ENCODE measurements at regions not wholly inside any gene's neighbourhood (a gene's known extent, or its start where the extent isn't known, plus 50 kb on each side); places are given as distances from the start of the nearest gene placed in this dataset.

DNA sequence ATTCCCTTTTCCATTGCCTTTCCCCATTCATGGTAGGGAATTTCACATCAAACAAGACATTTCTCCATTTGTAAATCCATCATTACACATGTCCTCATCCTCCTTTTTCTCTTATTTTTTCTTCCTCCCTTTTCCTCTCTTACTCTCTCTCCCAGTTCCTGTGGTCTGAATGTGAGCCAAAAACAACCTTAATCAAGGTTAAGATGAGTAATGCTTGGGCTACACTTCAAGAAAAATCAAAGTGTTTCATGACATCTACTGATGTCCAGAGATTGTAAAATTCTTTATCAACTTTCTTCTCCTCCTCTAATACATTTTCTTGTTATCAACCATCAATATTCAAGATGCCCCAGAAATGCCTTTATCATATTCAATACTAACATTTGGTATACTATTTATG is 172.5 kb upstream of the PRNP start:
- DNase-seq (ENCODE audit: low spot score) = no peak

DNA sequence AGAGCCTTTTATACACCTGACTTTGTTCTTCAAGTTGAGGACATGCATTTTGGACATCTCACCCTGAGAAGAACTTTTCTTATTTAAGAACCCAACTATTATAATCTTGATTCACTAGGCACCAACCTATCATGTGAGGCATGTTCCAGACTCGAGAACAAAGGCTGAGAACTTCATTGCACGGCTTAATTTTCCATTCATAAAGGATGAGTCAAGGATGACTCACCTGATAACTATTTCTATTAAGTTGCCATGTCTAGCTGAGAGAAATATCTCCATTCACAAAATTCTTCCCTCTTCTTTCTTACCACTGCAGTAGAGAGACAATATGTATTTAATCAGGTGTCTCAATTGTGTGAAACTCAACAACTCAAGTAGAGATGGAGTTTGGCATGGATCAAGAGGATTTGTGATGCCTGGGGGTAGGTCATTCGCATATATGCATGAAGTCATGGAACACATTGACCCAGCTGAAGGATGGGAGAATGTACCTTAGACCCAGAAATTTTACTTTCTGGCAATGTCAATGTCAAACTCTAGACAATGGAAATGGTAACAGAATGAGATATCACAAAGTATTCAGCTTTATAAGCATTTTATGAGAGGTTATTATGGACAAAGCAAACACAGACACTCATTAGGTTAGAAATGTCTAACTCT is 173.2 kb upstream of the PRNP start:
- DNase-seq (ENCODE audit: low spot score) = no peak

DNA sequence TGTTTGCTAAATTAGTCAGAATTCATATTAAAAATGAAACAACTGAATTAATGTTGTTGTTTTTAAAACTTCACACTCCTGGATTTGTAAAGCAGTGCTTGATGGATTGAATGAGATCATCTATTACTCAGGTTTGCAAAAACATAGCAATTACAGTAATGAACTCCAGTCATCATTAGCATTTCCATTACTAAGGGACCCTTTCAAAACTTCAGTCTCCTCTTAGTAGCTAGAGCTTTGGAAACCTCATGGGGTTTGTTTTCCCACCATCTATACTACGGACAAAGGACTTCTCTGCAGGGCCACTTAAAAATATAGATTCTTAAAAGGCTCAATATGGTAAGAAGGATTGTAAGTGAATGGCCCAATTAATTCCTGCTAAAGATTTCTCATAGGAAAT is 174.5 kb upstream of the PRNP start:
- DNase-seq (ENCODE audit: low spot score) = no peak

DNA sequence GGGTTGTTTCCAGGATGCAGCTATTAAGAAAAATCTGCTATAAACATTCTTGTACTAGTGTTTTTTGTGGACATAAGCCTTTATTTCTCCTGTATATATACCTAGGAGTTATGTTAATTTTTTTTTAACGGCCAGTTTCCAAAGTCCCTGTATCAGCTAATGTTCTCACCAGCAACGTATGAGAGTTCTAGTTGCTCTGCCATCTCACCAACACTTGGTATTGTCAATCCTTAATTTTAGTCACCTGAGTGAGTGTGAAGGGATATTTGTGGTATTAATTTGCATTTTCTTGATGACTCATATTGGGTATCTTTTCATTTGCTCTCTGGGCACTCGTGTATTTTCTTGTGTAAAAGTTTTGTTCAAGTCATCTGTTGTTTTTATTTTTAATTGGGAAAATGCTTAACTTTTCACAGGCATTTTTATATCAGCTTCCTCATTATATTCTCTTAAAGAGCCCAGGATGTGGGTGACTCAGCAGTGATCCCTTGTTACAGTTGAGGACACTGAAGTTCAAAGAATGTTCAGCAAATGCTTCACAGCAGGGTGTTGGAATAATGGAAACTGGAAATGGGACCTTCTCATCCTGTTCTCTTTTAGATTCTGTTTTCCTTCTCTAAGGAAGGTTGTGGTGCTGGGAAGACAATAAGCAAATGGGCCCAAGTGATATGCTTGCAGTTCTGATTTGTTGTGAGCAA is 176.3 kb upstream of the PRNP start:
- no peak for DNase-seq (ENCODE audit: low spot score)

DNA sequence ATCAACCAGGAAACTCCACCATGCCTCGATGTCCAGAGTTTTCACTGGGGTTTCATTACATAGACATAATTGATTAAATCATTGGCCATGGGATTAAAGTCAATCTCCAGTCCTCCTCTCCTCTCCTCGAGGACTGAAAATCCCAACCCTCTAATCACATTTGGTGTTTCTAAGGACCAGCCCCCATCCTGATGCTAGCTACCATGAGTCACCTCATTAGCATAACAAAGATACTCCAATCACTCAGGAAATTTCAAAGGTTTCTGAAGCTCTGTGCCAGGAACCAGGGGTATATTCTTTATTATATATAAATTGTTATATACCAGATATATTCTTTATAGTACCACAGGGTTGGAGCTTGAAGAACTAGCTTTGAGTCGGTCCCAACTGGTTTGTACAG is 177.5 kb upstream of the PRNP start:
- no peak for DNase-seq (ENCODE audit: low spot score)

DNA sequence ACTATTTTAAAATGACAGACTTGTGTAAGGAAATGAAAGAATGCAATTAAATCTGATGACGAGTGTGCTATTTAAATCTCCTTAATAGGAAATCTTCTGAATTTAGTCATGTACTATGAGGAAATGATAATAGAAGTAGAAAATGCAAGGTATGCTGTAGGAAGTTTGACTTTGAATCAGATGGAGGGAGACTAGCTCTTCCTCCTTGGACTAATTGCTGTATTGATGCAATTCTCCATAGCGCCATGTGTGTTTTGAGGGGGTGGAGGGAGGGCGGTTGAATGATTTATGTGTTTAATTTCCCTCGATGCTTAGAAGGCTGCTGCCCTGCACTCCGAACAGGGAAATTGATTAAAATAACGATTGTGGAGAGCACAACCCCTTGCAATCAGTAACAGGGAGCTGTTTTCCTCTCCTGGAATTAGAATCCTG is 179.0 kb upstream of the PRNP start:
- no peak for DNase-seq (ENCODE audit: low spot score)

DNA sequence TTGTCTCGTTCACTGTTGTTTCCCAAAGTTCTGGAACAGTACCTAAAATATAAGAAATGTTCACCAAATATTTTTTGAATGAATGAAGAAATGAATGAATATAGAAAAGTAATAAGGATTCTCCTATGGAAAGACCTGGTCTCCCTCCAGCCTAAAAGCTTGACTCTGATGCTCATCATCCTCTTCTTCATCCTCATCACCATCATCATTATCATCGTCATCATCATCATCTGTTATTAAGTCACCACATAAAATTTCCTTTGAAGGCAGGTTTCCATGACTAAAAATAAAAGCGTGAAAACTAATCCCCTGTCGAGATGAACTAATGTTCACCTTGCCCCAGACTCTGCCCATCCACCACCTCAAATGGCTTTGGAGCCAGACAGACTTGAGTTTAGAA is 181.4 kb upstream of the PRNP start:
- no peak for DNase-seq (ENCODE audit: low spot score)

DNA sequence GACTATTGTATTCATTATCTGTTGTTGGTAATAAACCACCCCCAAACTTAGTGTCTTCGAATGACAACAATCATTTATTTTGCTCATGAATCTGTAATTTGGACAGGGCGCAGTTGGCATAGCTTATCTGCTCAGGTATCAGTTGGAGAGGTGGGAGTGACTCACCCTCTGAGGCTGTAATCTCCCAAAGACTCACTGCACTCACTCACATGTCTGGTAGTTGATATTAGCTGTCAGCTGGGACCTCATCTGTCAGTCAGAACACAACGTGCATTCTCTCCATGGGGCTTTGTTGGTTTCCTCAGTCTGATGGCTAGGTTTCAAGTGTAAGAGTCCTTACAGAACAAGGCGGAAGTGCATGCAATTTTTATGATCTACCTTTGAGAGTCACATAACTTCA is 183.5 kb upstream of the PRNP start:
- no peak for DNase-seq (ENCODE audit: low spot score)

DNA sequence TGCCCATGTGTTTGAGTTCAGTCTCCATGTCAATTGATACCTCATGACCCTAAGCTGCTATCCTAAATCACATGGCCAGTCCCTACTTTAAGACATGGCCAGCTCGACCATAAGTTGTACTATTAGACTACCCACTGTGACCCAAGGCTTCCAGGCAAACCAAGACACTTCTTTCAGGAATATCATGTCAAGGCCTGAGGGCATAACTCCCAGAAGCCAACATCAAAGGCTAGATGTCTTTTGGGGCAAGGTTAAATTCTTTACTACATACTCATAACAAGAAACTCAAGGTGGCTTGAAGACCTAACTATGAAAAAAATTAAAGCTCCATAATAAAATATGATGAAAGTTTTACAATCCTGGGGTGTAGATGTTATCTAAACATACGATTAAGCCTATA is 192.9 kb upstream of the PRNP start:
- no peak for DNase-seq (ENCODE audit: low spot score)

DNA sequence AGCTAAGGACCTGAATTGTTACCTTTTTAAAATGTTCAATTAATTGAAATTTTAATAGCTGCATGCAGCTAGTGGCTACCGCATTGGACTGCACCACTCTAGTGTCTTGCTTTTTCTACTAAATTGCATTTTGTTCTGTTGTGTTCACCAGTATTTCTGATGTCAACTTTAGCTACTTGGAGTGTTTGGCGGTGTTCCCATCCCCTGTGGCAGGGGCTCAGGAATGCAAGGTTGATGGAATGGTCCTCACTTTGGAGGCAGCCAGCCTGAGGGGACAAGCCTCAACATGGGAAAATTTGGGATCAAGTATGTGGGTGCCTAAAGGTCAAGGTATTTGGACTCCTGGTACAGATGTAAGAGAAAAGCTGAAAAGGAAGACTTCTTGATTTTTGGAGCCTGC is 194.6 kb upstream of the PRNP start:
- DNase-seq (ENCODE audit: low spot score) = no peak

DNA sequence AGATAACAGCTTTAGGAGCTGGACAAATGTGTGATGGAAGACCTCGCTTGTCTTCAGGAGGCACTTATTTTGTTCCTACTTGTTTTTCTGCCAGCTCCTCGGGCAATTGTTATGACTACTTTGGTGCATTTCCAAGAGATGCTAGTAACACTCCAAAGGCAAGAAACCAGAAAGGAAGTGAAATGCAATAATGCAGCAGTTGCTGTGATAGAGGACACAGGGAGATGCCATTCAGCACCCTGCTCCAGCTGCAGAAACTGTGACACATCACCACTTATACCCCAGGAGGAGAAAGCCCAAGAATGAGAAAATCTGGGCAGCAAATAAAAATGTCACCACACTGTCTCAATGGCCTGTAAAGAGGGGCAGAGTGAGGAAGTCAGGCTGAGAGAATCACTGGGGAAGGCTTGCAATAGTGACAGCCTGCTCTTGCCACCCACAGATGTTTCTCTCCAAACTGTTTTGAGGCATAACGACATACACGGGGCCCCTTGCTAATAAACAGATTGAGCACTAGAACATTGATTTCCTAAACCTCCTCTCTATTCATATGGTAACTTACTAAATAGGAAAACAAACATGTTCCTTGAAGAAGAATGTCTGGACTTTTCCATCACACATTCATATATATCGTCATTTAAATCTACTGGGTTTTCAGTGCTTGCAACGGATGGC is 195.5 kb upstream of the PRNP start:
- no peak for DNase-seq (ENCODE audit: low spot score)

DNA sequence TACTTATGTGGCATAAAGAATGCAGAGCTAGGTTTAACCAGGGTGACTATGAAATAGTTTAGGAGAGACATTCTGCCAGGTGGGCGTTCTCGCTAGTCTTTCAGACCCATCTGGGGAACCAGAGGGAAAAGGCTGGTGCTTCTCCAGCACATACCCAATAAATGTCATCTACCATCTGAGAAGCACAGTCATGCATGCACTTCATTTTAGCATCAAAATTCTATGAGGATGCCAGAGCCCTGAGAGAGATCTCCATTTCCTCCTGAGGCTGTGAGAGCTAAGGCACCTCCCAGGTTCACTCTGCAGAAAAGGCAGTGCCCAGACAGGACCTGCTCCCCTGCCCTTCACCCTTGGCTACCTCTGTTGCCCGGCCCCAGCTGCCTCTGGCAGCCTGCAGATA is 196.2 kb upstream of the PRNP start:
- DNase-seq (ENCODE audit: low spot score) = no peak

DNA sequence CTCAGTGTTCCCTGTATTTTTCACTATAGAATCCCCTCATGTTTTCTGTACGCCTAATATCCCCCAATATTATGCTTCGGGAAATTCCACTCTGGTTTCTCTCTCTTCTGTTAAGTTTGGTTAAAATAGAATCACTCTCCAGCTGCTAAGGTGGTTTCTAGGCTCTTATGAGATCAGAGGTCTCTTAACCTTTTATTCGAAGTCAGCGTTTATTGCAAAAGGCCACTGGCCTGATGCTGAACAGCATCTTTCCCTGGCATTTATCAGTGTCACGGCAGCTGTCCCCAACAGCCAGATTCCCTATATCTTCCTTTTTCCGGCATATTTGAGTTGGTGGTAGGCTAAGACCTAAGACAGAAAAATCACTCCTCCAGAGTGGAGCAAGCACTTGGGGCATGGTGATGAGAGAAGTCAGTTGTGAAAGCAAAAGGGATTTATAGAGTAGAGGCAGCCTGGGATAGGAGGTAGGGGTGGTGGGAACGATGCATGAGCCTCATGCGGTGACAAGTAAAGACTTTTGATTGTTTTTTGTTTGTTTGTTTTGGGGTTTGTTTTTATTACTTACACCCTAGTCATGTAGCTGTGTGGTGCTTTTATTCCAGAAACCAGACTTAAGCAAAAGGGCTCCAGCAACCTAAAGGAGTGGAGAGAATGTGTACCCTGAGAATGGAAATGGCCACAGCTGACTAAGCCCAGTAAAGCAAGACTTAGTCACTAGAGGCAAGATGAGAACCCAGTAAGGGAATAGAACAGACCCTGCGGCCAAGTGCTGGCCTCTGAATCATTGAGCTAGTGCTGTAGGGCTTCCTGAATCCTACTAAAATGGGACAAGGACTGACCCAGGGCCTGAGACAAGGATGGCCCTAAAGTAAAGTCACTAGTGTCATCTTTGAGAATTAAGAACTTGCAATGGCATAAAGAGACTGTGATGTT is 197.6 kb upstream of the PRNP start:
- no peak for DNase-seq (ENCODE audit: low spot score)

DNA sequence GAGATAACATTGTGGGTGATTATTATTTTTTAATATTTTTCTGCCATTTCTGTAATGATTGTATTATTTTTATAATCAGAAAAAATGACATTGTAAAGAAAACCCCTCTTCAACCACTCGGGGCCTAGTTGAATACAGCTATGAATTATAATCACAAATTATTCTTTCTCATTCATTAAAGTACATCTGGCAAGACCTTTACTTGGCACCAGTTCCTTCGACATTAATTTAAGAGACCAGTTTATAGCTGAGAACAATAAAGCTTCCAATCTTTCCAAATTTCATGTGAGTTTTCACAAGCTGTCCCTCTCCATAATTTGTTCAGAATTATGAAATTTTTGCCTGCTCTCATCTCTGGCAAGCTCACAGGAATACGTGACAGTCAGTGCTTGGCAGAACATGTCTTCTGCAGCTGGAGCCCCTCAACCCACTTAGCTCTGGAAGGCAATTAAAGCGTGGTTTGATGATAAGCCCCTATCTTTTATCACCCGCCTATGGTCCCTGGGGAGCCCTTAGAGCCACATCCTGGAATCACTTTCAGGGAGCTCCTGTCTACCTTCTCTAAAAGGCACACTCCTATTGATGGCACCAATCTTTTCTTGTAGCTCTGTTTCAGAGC is 201.8 kb upstream of the PRNP start:
- no peak for DNase-seq (ENCODE audit: low spot score)

DNA sequence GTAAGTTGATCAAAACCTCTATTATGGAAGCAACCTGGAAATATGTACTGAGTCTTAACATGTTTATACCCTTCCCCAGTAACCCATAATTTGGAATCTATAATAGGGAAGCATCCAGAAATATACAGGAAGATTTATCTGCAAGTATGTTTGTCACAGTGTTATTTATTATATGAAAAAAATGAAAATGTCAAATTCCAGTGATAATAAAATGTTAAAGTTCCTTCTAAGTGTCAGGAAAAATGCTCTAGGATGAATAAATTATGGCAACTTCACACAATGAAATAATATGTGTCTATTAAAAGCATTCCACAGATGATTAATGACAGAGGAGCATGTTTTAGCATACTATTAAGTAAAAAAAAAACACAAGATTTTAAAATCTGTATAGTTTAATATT is 202.3 kb upstream of the PRNP start:
- no peak for DNase-seq (ENCODE audit: low spot score)

DNA sequence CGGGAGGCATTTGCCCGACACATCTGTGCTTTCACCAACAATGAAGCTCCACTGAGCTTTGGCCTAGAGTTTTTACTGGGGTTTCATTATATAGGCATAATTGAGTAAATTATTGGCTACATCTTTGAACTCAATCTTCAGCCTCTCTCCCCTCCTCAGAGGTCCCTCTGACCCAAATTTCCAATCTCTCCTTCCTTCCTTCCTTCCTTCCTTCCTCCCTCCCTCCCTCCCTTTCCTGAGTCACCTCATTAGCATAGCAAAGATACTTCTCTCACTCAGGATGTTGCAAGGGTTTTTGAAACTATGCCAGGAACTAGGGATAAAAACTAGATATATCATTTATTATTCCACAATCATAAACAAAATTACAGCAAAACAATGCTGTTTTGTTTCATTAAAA is 202.8 kb upstream of the PRNP start:
- no peak for DNase-seq (ENCODE audit: low spot score)

DNA sequence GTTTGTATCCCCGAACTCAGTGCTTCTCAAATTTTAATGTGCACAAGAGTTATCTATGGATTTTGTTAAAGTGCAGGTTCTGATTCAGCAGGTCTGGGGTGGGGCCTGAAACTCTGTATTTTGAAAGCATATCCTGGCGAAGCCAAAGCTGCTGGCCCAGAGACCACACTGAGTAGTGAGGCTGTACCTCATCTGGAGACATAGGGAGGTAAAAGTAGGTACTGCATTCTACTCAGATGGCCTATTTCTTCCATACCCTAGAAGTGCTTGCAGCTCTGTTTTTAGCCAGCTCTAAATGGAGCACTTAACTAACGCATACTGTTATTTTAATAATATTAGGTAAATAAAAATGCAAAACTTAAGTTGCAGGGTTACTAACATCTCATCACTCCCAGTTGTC is 206.2 kb upstream of the PRNP start:
- no peak for DNase-seq (ENCODE audit: low spot score)

DNA sequence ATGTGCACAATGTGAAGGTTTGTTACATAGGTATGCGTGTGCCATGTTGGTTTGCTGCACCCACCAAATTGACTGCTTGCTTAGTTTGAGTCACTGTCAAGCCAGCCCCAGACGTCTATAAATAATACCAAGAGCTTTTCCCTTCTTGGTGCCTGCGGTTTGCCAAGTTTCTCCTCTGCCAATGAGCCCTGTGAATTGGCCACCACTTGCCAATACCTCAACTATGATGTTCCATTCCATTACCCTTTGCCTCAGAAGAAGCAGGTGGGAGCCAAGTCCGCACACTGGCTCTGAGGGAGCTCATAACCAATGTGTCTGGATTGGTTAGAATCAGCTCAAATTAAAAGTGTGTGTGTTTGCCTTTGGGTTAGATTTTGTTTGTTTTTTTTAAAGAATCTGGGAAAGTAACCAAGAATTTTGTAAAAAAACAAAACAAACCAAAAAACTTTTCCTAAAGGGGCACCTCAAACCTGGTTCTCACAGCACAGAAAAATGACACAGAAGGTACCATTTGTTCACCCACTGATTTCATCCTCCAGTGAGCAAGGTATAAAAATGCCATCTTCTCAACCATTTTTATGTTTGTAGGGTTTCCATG is 209.3 kb upstream of the PRNP start:
- no peak for DNase-seq (ENCODE audit: low spot score)

DNA sequence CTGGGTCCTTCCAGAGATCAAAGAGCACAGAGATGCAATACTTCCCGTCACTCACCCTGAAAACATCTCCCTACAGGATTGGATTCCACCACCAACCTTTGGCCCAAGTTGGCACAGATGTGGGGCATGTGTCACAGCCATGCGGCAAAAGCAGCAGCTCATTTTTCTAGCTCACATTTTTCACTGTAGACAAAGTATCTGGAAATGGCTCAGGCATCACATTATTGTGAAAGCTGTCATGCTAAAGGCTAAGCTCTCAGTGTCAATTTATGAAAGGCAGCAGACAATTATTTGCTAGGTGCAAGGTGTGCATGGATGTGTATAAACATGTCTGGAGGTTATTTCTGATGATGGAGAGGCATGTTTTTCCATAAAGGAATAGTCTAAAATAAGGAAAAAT is 213.3 kb upstream of the PRNP start:
- DNase-seq (ENCODE audit: low spot score) = no peak

DNA sequence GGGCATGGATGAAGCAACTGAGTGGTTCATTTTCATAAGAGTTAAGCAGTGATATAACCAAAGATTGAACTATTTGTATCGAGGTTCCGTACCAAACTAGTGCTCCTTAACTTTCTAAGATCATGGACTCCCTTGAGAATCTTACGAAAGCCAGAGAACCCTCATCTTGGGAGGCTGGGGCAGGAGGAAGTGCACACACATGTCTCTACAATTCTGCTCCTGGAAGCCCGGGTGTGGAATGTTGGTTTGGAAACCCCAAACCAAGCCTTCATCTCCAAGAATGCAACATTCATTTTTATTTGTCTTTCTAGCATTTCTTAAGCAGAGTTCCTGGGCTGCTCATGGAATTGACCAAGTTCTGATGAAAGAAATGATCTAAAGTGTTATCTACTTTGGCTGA is 215.0 kb upstream of the PRNP start:
- no peak for DNase-seq (ENCODE audit: low spot score)

DNA sequence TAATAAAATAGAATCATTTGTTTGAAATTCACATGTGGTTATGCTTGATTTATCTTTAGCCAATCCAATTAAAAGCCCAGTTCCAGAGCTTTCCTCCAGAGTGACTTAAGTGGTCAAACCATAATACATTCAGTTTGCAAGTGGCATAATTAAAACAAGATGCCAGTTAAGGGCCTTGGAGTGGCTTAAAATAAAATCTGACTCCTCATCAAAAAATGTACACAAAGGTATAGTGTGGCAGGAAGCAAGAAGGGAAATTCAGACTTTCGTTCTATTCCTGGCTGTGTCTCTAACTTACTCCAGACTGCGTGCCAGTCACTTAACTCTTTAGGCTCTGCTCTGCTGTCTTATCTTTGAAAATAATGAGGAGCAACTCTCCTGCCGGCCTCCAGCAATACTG is 215.9 kb upstream of the PRNP start:
- DNase-seq (ENCODE audit: low spot score) = no peak

Data from ureter (tissue), 1 donor.